ENCODE measurements at regions not wholly inside any gene's neighbourhood (a gene's known extent, or its start where the extent isn't known, plus 50 kb on each side); places are given as distances from the start of the nearest gene placed in this dataset.

DNA sequence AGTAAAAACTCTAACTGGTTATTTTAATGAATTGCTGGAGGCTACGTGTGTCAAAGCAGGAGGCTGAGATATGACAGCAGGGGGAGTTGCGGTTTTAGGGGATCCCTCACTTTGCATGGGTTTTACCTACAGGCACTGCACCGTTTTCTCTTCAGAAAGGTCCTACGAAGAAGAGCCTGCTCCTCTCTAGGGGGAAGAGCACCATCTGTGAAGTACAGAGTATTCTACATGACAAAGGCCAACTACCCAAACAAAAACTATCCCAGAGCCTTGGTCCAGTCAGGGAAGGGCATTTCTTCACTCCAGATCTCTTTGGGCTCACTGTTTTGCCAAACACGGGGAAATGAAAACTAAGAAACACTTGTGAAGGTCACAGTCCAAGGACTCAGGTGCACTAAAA is 696.7 kb upstream of the SOX11 start:
- H3K4me1 ChIP-seq (ENCODE audit: insufficient read depth, low read length): no peaks in the 10 kb centered on the region
- no peaks in the 10 kb centered on the region for H4K20me1 ChIP-seq (ENCODE audit: insufficient read depth, low read length)
- H3K36me3 ChIP-seq (replicated peaks in 1 of 2; ENCODE audit: control insufficient read depth in 1 of 2, insufficient read depth in 2 of 2, low read length in 2 of 2): no peaks in the 10 kb centered on the region
- no peak overlapping the region for H3K4me2 ChIP-seq (ENCODE audit: low read depth, low read length)
- in situ Hi-C loops (cut with HindIII; ENCODE audit: extremely low pct_ligation_motif_present, low pct_unique_long_range_greater_than_20kb) (no loop called here), intact Hi-C loops (cut with micrococcal nuclease; ENCODE audit: unreplicated experiment) (no loop called here)
- TF ChIP-seq ERF (CRISPR knock-in tag; IDR thresholded peaks at IDR 0.05) (no peak), ZNF17 (CRISPR knock-in tag; IDR thresholded peaks at IDR 0.05) (no peak), ZBTB38 (CRISPR knock-in tag; IDR thresholded peaks at IDR 0.05) (no peak), ISX (CRISPR knock-in tag; conservative IDR thresholded peaks at IDR 0.05) (no peak)
- TF ChIP-seq, protein P1, sequence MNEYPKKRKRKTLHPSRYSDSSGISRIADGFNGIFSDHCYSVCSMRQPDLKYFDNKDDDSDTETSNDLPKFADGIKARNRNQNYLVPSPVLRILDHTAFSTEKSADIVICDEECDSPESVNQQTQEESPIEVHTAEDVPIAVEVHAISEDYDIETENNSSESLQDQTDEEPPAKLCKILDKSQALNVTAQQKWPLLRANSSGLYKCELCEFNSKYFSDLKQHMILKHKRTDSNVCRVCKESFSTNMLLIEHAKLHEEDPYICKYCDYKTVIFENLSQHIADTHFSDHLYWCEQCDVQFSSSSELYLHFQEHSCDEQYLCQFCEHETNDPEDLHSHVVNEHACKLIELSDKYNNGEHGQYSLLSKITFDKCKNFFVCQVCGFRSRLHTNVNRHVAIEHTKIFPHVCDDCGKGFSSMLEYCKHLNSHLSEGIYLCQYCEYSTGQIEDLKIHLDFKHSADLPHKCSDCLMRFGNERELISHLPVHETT (CRISPR knock-in tag; conservative IDR thresholded peaks at IDR 0.05): no peak
- TF ChIP-seq, protein P2, sequence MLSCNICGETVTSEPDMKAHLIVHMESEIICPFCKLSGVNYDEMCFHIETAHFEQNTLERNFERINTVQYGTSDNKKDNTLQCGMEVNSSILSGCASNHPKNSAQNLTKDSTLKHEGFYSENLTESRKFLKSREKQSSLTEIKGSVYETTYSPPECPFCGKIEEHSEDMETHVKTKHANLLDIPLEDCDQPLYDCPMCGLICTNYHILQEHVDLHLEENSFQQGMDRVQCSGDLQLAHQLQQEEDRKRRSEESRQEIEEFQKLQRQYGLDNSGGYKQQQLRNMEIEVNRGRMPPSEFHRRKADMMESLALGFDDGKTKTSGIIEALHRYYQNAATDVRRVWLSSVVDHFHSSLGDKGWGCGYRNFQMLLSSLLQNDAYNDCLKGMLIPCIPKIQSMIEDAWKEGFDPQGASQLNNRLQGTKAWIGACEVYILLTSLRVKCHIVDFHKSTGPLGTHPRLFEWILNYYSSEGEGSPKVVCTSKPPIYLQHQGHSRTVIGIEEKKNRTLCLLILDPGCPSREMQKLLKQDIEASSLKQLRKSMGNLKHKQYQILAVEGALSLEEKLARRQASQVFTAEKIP (CRISPR knock-in tag; IDR thresholded peaks at IDR 0.05; ENCODE audit: borderline replicate concordance): no peak
- TF ChIP-seq, protein P3, sequence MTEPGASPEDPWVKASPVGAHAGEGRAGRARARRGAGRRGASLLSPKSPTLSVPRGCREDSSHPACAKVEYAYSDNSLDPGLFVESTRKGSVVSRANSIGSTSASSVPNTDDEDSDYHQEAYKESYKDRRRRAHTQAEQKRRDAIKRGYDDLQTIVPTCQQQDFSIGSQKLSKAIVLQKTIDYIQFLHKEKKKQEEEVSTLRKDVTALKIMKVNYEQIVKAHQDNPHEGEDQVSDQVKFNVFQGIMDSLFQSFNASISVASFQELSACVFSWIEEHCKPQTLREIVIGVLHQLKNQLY (CRISPR knock-in tag; IDR thresholded peaks at IDR 0.05): no peak
- ChIA-PET POLR2A (no interaction called here), CTCF (ENCODE audit: low intra/inter-chr PET ratio, low total read pairs) (no interaction called here)
- no peaks in the 10 kb centered on the region for H3K79me2 ChIP-seq (ENCODE audit: insufficient read depth, low read length)
- DNase-seq (ENCODE audit: low spot score) (no peak), FAIRE-seq (no peak), ATAC-seq (no peak)
- H3K27me3 ChIP-seq (ENCODE audit: control insufficient read depth in 1 of 2, insufficient read depth in 2 of 2, low read length in 2 of 2): 0 out of 5 replicates have a peak, but pooled peaks cover 0 to 1% of the 10 kb centered on the region in 2 experiments
- no TSS peak for BruUV-seq (replicated peaks)
- H2AFZ ChIP-seq (ENCODE audit: low read length): no peak overlapping the region
- H3K4me3 ChIP-seq (replicated peaks in 1 of 3; ENCODE audit: insufficient read depth in 1 of 3, low read depth in 2 of 3, low read length in 3 of 3): no peak overlapping the region
- WGBS (ENCODE audit: low lambda C conversion rate): 4% methylated on average over 5 of the region's 5 CpGs
- H3K9me3 ChIP-seq (ENCODE audit: low read length): peaks cover 11% of the 10 kb centered on the region
- H3K9ac ChIP-seq (ENCODE audit: insufficient read depth, low read depth, low read length): no peak overlapping the region
- no peak overlapping the region for H3K27ac ChIP-seq (ENCODE audit: extremely low read length, insufficient read depth, low read length)
